B cell (primary cell): ENCODE measurements at regions not wholly inside any gene's neighbourhood (a gene's known extent, or its start where the extent isn't known, plus 50 kb on each side); places are given as distances from the start of the nearest gene placed in this dataset.

Experiments
- ATAC-seq: fragments of 200-7000 bp; cut with Tn5 transposase; one replicate; pipeline ENCODE4 v1.10.0; 2021; ENCODE audit warnings: low read depth, mild to moderate bottlenecking, moderate number of reproducible peaks, moderate library complexity
- CTCF ChIA-PET: fragments of 350-600 bp; sonication (Branson Sonifier 250); formaldehyde crosslinking; loops from one replicate; lab custom pipeline; 2021; ENCODE audit warnings: antibody characterized with exemption, inconsistent platforms; lab: Charles Lee
- POLR2A ChIA-PET: fragments of 350-600 bp; sonication (Branson Sonifier 250); formaldehyde crosslinking; loops from one replicate; lab custom pipeline; 2021; ENCODE audit warnings: antibody characterized with exemption; lab: Charles Lee
- DNase-seq: peaks from one replicate; pipeline ENCODE4 v3.0.0; 2013
- H2AFZ ChIP-seq: 2 replicates; pipeline ENCODE4 v1.6.1; 2012; ENCODE audit warnings: mild to moderate bottlenecking, low read depth, low read length; ENCODE audit not compliant: insufficient read depth, poor library complexity, severe bottlenecking
- H3K27ac ChIP-seq, 2 donors: 1 replicate in 1 of 2; 2 replicates in 1 of 2; pipeline ENCODE4 v1.5.1; 2012 to 2013; ENCODE audit warnings: low read length in 2 of 2, mild to moderate bottlenecking in 2 of 2, moderate library complexity in 1 of 2
- H3K27me3 ChIP-seq, 4 experiments: fragments of 200-600 bp in 1 of 4; sonication (generic) in 1 of 4; replicated peaks in 1 of 4; 1 replicate in 2 of 4; 2 replicates in 2 of 4; pipeline versions ENCODE4 v1.6.1 to v1.7.0; 2013 to 2016; ENCODE audit warnings: low read length in 3 of 4, mild to moderate bottlenecking in 2 of 4, mixed read lengths in 1 of 4, moderate library complexity in 1 of 4; ENCODE audit not compliant: insufficient read depth in 4 of 4, control insufficient read depth in 3 of 4; ENCODE audit errors: control extremely low read depth in 1 of 4
- H3K36me3 ChIP-seq, 2 experiments: replicated peaks in 1 of 2; 1 replicate in 1 of 2; 2 replicates in 1 of 2; pipeline versions ENCODE4 v1.6.1 to v1.7.1; 2013; ENCODE audit warnings: low read length in 1 of 2; ENCODE audit not compliant: insufficient read depth in 2 of 2, control insufficient read depth in 1 of 2; ENCODE audit errors: control extremely low read depth in 1 of 2, extremely low read depth in 1 of 2
- H3K4me1 ChIP-seq, 2 donors: fragments of 200-600 bp in 1 of 2; sonication (generic) in 1 of 2; 1 replicate in 1 of 2; 2 replicates in 1 of 2; pipeline versions ENCODE4 v1.5.1 to v1.6.1; 2013 to 2017; ENCODE audit warnings: low read length in 2 of 2; ENCODE audit not compliant: control insufficient read depth in 2 of 2, insufficient read depth in 2 of 2
- H3K4me2 ChIP-seq: replicated peaks from 2 replicates; pipeline ENCODE3; 2012; ENCODE audit warnings: mild to moderate bottlenecking, low read depth, low read length; ENCODE audit not compliant: poor library complexity, severe bottlenecking
- H3K4me3 ChIP-seq, 5 experiments: fragments of 200-600 bp in 1 of 5; sonication (generic) in 1 of 5; 1 replicate in 3 of 5; 2 replicates in 2 of 5; pipeline versions ENCODE4 v1.5.1 to v1.7.0; 2011 to 2016; ENCODE audit warnings: low read length in 4 of 5, mild to moderate bottlenecking in 4 of 5, low read depth in 2 of 5, control low read depth in 1 of 5, moderate library complexity in 1 of 5; ENCODE audit not compliant: insufficient read depth in 1 of 5; ENCODE audit errors: control extremely low read depth in 1 of 5, extremely low read depth in 1 of 5
- H3K79me2 ChIP-seq: fragments of 200-600 bp; sonication (generic); one replicate; pipeline ENCODE4 v1.6.0; 2016; ENCODE audit warnings: low read length; ENCODE audit not compliant: control insufficient read depth, insufficient read depth
- H3K9ac ChIP-seq: fragments of 200-600 bp; sonication (generic); 2 replicates; pipeline ENCODE4 v1.6.1; 2017; ENCODE audit warnings: mild to moderate bottlenecking, low read length, moderate library complexity
- H3K9me3 ChIP-seq, 3 donors: one replicate each; pipeline versions ENCODE4 v1.6.1 to v1.7.1; 2013; ENCODE audit warnings: low read length in 2 of 3; ENCODE audit not compliant: control insufficient read depth in 2 of 3, insufficient read depth in 1 of 3; ENCODE audit errors: control extremely low read depth in 1 of 3
- H4K20me1 ChIP-seq: 2 replicates; pipeline ENCODE4 v1.6.0; 2012; ENCODE audit warnings: mild to moderate bottlenecking, low read length; ENCODE audit not compliant: insufficient read depth, control insufficient read depth, poor library complexity, severe bottlenecking
- H3K27ac Mint-ChIP-seq: one replicate; pipeline ENCODE4 v1.8.0; 2021; ENCODE audit warnings: mixed read lengths
- H3K27me3 Mint-ChIP-seq: one replicate; pipeline ENCODE4 v1.8.0; 2021; ENCODE audit warnings: mixed read lengths
- H3K4me1 Mint-ChIP-seq: one replicate; pipeline ENCODE4 v1.8.0; 2021; ENCODE audit warnings: mixed read lengths
- H3K4me3 Mint-ChIP-seq: one replicate; pipeline ENCODE4 v1.8.0; 2021; ENCODE audit warnings: mixed read lengths
- H3K9me3 Mint-ChIP-seq: one replicate; pipeline ENCODE4 v1.8.0; 2022; ENCODE audit warnings: mixed read lengths; ENCODE audit not compliant: insufficient read depth
- CTCF ChIP-seq: fragments of 200-600 bp; IDR thresholded peaks from one replicate; pipeline ENCODE4 v1.8.0; 2022; ENCODE audit warnings: antibody characterized with exemption, mild to moderate bottlenecking
- EZH2 ChIP-seq: IDR thresholded peaks from 2 replicates; pipeline ENCODE4 v1.6.1; 2012; ENCODE audit warnings: borderline replicate concordance, low read depth, mild to moderate bottlenecking, moderate library complexity, low read length; ENCODE audit not compliant: insufficient read depth, poor library complexity, severe bottlenecking
- WGBS: methylation state at CpG from one replicate; pipeline ENCODE4 v1.1.5; 2013; ENCODE audit warnings: missing lambda C conversion rate; ENCODE audit not compliant: insufficient coverage; 5-methylcytosine and 5-hydroxymethylcytosine counted together
- intact Hi-C: fragments of 100-400 bp; cut with micrococcal nuclease; formaldehyde crosslinking; loops from one replicate; pipeline ENCODE4 v1.10.0; 2022

DNA sequence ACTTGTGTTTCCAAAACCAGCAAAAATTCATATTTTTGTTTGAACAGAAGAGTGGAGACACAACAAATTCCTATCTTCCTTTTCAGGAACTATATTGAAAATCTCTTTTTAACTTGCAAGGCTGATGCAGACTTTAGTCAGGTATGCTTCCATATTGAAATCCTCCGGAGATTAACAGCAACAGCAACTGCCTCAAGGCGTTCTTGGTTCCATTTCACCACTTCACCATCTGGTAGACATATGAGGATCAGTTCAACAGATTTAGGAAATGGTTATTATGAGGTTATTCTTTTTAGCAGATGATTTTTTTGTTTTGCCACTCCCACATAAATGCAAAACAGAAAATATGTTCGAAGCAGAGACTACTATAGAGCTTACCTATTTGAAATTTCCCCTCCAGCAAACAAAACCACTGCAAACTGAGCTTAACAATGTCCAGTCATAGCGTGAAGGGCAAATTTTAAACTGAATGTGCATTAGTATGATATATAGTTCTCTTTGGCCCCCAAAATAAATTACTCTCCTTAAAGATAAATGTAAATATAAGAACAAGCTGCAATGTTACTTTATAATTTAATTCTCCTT lies 520.5 kb upstream of the ADGRB3 start:
- no peak for ATAC-seq
- TF ChIP-seq EZH2 (no peak), CTCF (no peak)
- Histone ChIP-seq H3K36me3 (no peaks in the 10 kb centered on the region), H2AFZ (no peak overlapping the region), H3K27ac (no peak overlapping the region), H3K4me3 (no peak overlapping the region), H4K20me1 (no peaks in the 10 kb centered on the region), H3K27me3 (no peaks in the 10 kb centered on the region), H3K9me3 (peaks cover 0 to 3% (median 0%) of the 10 kb centered on the region in 3 donors), H3K4me1 (no peaks in the 10 kb centered on the region), H3K9ac (no peak overlapping the region), H3K4me2 (no peak overlapping the region), H3K79me2 (no peaks in the 10 kb centered on the region)
- H3K4me1 Mint-ChIP-seq = no peaks in the 10 kb centered on the region
- intact Hi-C loops = no loop called here
- CTCF ChIA-PET = no interaction called here
- DNase-seq = no peak
- H3K9me3 Mint-ChIP-seq = peaks cover 1% of the 10 kb centered on the region
- no peak overlapping the region for H3K27ac Mint-ChIP-seq
- POLR2A ChIA-PET = no interaction called here
- no peak overlapping the region for H3K4me3 Mint-ChIP-seq
- WGBS = 100% methylated on average over 1 of the region's 4 CpGs
- H3K27me3 Mint-ChIP-seq = no peaks in the 10 kb centered on the region

DNA sequence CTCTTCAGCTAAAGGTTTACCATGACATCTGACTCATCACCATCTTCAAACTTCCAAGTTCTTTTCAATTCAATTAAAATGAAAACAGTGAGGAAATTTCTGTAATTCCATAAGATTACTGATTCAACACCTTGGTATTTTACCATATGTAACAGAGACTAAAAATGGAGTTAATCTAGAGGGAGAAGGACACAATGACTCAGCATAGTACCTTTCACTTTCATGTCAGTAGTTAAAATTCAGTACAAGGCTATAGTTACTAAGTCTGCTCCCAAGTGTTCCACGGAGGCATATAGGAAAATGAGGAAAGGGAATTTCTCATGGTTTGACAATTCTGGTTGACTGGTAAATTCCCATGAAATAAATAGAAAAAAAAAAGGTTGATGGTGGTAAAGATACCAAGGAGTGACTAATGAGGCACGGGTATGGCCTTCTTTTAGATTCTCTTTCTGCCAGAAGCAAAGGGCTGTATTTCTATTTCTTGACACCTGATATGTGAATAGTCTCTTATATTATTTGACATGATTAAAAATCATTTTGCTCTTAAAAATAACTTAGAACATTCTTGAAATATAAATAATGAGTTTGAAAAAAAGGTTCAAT lies 526.7 kb upstream of the ADGRB3 start:
- CTCF ChIA-PET = no interaction called here
- no peak overlapping the region for H3K4me2 ChIP-seq
- POLR2A ChIA-PET = no interaction called here
- Mint-ChIP-seq H3K4me3 (no peak overlapping the region), H3K27me3 (no peaks in the 10 kb centered on the region), H3K4me1 (no peaks in the 10 kb centered on the region), H3K27ac (no peak overlapping the region), H3K9me3 (peaks cover 2% of the 10 kb centered on the region)
- no CpG with 5 or more reads among the region's 2 CpGs for WGBS
- no peaks in the 10 kb centered on the region for H3K36me3 ChIP-seq
- no peak overlapping the region for H2AFZ ChIP-seq
- no peak for TF ChIP-seq EZH2
- no peak for TF ChIP-seq CTCF
- H4K20me1 ChIP-seq = no peaks in the 10 kb centered on the region
- H3K4me1 ChIP-seq = no peaks in the 10 kb centered on the region
- no peak for ATAC-seq
- H3K4me3 ChIP-seq = no peak overlapping the region
- intact Hi-C loops = no loop called here
- no peaks in the 10 kb centered on the region for H3K79me2 ChIP-seq
- no peak overlapping the region for H3K9ac ChIP-seq
- DNase-seq = no peak
- H3K27ac ChIP-seq = no peak overlapping the region
- no peaks in the 10 kb centered on the region for H3K9me3 ChIP-seq
- H3K27me3 ChIP-seq = no peaks in the 10 kb centered on the region
